Suprapubic skin (tissue), 4 donors: ENCODE measurements at regions not wholly inside any gene's neighbourhood (a gene's known extent, or its start where the extent isn't known, plus 50 kb on each side); places are given as distances from the start of the nearest gene placed in this dataset.

Source experiments
- DNase-seq, 2 donors: peaks; one replicate each; pipeline ENCODE4 v3.0.0-alpha.2; 2019; ENCODE audit warnings: low spot score in 2 of 2
- H3K27ac ChIP-seq: fragments of 200-600 bp; sonication (generic); one replicate; pipeline ENCODE4 v1.5.1; 2019
- H3K27me3 ChIP-seq: fragments of 200-600 bp; sonication (generic); one replicate; pipeline ENCODE4 v1.5.1; 2019
- H3K36me3 ChIP-seq: fragments of 200-600 bp; sonication (generic); one replicate; pipeline ENCODE4 v1.5.1; 2019
- H3K4me1 ChIP-seq: fragments of 200-600 bp; sonication (generic); one replicate; pipeline ENCODE4 v1.5.1; 2019
- H3K4me3 ChIP-seq: fragments of 200-600 bp; sonication (generic); one replicate; pipeline ENCODE4 v1.5.1; 2019; ENCODE audit warnings: mild to moderate bottlenecking
- H3K9me3 ChIP-seq: fragments of 200-600 bp; sonication (generic); one replicate; pipeline ENCODE4 v1.5.1; 2019
- CTCF ChIP-seq, 2 donors: fragments of 200-600 bp in 1 of 2; fragments of 450-650 bp in 1 of 2; sonication (generic) in 1 of 2; IDR thresholded peaks; one replicate each; pipeline ENCODE4 v1.5.1; 2016 to 2019; ENCODE audit warnings: antibody characterized with exemption in 2 of 2, mild to moderate bottlenecking in 1 of 2, moderate library complexity in 1 of 2
- EP300 ChIP-seq: sonication (generic); formaldehyde crosslinking; IDR thresholded peaks from one replicate; pipeline ENCODE4 v1.6.1; 2017; ENCODE audit warnings: antibody characterized with exemption
- POLR2A ChIP-seq, 2 donors: fragments of 450-650 bp; IDR thresholded peaks; one replicate each; pipeline ENCODE4 v1.6.1; 2017; ENCODE audit warnings: antibody characterized with exemption in 2 of 2, mild to moderate bottlenecking in 2 of 2, moderate library complexity in 2 of 2
- POLR2AphosphoS5 ChIP-seq, 3 donors: sonication (generic); formaldehyde crosslinking; IDR thresholded peaks; one replicate each; pipeline ENCODE4 v1.6.1; 2017; ENCODE audit warnings: antibody characterized with exemption in 3 of 3
- WGBS: methylation state at CpG from one replicate; pipeline ENCODE4 v1.1.5; 2018; 5-methylcytosine and 5-hydroxymethylcytosine counted together

- TF ChIP-seq EP300: no peak
- no peak for TF ChIP-seq CTCF (IDR thresholded peaks at IDR 0.05)
- no peak for DNase-seq
- Histone ChIP-seq H3K36me3 (no peaks in the 10 kb centered on the region), H3K9me3 (no peaks in the 10 kb centered on the region), H3K27ac (no peak overlapping the region), H3K4me3 (no peak overlapping the region), H3K27me3 (no peaks in the 10 kb centered on the region), H3K4me1 (no peaks in the 10 kb centered on the region)
- WGBS: 96% methylated on average over 2 of the region's 2 CpGs
These were observed 1279.1 kb upstream of the SORCS1 start for GRCh38 chr10:108443636-108444035.

DNA sequence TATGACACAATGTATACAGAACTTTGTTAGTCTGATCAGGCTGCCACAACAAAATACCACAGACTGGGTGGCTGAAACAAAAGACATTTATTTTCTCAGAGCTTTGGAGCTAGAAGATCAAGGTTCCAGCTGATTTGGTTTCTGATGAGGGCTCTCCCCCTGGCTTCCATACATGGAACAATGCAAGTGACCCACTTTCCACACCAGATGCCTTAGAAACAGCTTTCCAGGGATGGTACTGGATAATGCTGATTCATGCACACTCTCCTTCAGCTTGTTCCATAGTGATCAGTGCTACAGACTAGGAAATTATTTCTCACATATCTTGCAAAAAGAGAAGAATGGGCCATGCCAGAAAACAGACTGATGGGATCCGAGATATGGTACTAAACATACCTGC, 1274.9 kb upstream of the SORCS1 start:
- H3K36me3 ChIP-seq: no peaks in the 10 kb centered on the region
- H3K9me3 ChIP-seq: no peaks in the 10 kb centered on the region
- no peaks in the 10 kb centered on the region for H3K4me1 ChIP-seq
- H3K27me3 ChIP-seq: no peaks in the 10 kb centered on the region
- H3K27ac ChIP-seq: no peak overlapping the region
- 70% methylated on average over 1 of the region's 1 CpG for WGBS
- DNase-seq: no peak
- H3K4me3 ChIP-seq: no peak overlapping the region
- TF ChIP-seq POLR2AphosphoS5 (IDR thresholded peaks at IDR 0.05) (no peak), EP300 (no peak), CTCF (IDR thresholded peaks at IDR 0.05) (no peak), POLR2A (IDR thresholded peaks at IDR 0.05) (no peak)

- Histone ChIP-seq H3K4me1 (no peaks in the 10 kb centered on the region), H3K9me3 (no peaks in the 10 kb centered on the region), H3K36me3 (no peaks in the 10 kb centered on the region), H3K27ac (no peak overlapping the region), H3K4me3 (no peak overlapping the region), H3K27me3 (no peaks in the 10 kb centered on the region)
- DNase-seq: no peak
- TF ChIP-seq EP300 (no peak), POLR2A (IDR thresholded peaks at IDR 0.05) (no peak), POLR2AphosphoS5 (IDR thresholded peaks at IDR 0.05) (no peak), CTCF (IDR thresholded peaks at IDR 0.05) (no peak)
- WGBS: 64% methylated on average over 6 of the region's 6 CpGs
These were observed 1271.6 kb upstream of the SORCS1 start for GRCh38 chr10:108436096-108436495.

- 70% methylated on average over 3 of the region's 3 CpGs for WGBS
- no peak for DNase-seq
These were observed 1270.2 kb upstream of the SORCS1 start for GRCh38 chr10:108434559-108435252.

GRCh38 chr10:108427146-108427545, 1262.6 kb upstream of the SORCS1 start:
- H3K4me3 ChIP-seq: no peak overlapping the region
- H3K27me3 ChIP-seq: no peaks in the 10 kb centered on the region
- no peaks in the 10 kb centered on the region for H3K36me3 ChIP-seq
- no peak for TF ChIP-seq POLR2AphosphoS5 (IDR thresholded peaks at IDR 0.05)
- no peak for TF ChIP-seq CTCF (IDR thresholded peaks at IDR 0.05)
- TF ChIP-seq EP300: no peak
- no peak for TF ChIP-seq POLR2A (IDR thresholded peaks at IDR 0.05)
- H3K27ac ChIP-seq: no peak overlapping the region
- no peaks in the 10 kb centered on the region for H3K9me3 ChIP-seq
- H3K4me1 ChIP-seq: no peaks in the 10 kb centered on the region
- WGBS: 38% methylated on average over 5 of the region's 5 CpGs
- DNase-seq: no peak

More at GRCh38 chr10:108434559-108435252, 1270.2 kb upstream of the SORCS1 start:
- Histone ChIP-seq H3K27ac (no peak overlapping the region), H3K4me1 (no peaks in the 10 kb centered on the region), H3K4me3 (no peak overlapping the region), H3K27me3 (no peaks in the 10 kb centered on the region), H3K9me3 (no peaks in the 10 kb centered on the region), H3K36me3 (no peaks in the 10 kb centered on the region)
- no peak for TF ChIP-seq EP300
- TF ChIP-seq CTCF (IDR thresholded peaks at IDR 0.05): no peak
- TF ChIP-seq POLR2A (IDR thresholded peaks at IDR 0.05): no peak
- no peak for TF ChIP-seq POLR2AphosphoS5 (IDR thresholded peaks at IDR 0.05)
